ENCODE measurements at regions not wholly inside any gene's neighbourhood (a gene's known extent, or its start where the extent isn't known, plus 50 kb on each side); places are given as distances from the start of the nearest gene placed in this dataset.

DNA sequence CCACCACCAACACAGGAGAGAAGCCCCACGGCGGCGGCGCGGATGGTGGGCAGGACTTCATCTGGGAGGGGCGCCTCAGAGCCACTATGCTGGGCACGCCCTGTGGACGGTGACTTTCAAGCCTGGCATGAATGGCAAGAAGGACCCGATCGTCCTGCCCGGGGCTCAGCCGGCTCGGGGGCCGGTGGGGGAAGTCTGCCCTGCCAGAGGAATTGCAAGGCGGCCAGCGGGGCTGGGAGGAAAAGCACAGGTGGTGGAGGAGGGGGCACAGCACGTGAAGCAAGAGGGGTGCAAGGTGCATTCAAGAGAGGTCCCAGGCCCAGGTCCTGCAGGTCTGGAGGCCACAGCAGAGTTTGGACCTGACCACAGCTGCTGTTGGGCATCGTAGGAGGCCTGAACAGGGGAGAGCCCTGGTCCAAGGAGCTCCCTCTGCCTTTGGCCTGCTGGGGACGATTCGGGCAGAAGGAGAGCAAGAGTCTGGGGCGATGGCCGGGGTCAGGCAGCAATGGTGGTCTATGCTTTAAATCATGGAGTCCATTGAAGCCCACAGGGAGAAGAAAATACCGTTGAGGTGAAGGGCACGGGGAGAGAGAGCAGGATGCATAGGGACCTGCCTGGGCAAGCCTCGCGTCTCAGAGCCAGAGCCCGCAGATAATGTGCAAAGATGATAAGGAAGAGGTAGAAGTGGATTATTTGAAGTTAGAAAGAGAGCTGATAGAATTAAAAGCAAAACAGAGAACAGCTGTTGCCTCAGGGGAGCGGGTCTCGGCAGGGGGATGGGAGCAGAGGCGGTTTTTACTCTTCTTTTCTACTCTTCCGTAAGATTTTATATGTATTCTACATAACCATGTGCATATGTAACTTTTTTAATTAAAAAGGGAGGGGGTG, 82.6 kb upstream of the SHISAL1 start:
- TF ChIP-seq, protein P1, sequence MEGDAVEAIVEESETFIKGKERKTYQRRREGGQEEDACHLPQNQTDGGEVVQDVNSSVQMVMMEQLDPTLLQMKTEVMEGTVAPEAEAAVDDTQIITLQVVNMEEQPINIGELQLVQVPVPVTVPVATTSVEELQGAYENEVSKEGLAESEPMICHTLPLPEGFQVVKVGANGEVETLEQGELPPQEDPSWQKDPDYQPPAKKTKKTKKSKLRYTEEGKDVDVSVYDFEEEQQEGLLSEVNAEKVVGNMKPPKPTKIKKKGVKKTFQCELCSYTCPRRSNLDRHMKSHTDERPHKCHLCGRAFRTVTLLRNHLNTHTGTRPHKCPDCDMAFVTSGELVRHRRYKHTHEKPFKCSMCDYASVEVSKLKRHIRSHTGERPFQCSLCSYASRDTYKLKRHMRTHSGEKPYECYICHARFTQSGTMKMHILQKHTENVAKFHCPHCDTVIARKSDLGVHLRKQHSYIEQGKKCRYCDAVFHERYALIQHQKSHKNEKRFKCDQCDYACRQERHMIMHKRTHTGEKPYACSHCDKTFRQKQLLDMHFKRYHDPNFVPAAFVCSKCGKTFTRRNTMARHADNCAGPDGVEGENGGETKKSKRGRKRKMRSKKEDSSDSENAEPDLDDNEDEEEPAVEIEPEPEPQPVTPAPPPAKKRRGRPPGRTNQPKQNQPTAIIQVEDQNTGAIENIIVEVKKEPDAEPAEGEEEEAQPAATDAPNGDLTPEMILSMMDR (IDR thresholded peaks at IDR 0.05; ENCODE audit: low read depth, low read length): no peak
- H3K4me3 ChIP-seq (ENCODE audit: low read depth, low read length): no peak overlapping the region

DNA sequence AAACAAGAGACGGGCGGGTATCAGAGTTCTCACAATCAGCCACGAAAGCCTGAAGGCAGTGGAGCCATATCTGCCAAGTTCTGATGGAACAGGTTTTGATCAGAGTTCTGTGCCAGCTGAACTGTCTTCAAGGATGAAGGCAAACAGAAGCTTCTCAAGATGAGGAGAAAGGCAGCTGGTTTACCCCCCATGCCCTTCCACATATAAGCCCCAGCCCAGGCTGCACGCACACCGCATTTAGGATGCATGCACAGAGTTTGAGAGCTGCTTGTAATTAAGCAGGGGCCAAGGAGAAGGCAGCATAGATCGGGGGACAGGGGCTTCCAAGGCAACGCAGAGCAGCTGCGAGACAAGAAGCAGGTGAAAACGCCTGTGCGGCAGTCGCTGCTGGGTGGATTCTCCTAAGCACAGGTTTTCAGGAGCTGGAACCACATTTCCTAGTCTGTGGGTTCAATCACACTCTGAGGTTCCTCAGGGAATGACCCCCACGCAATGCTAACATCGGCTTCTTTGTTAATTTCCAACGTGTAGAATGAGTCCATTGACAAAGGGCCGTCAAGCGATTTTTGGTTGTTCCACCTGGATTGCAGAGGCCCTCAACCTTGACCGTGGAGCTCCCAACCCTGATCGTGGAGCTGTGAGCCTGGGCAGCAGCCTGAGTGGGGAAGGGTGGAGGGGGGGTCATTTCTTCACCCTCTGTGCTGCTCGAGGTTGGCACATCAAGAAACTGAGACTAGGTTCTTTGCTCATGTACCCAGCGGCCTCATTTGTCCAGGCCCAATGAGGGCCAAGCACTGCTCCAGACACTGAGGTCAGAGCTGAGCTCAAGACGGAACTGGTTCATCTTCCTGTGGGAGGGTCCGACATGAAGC, 81.7 kb upstream of the SHISAL1 start:
- TF ChIP-seq, protein P1 (IDR thresholded peaks at IDR 0.05; ENCODE audit: low read depth, low read length): no peak

DNA sequence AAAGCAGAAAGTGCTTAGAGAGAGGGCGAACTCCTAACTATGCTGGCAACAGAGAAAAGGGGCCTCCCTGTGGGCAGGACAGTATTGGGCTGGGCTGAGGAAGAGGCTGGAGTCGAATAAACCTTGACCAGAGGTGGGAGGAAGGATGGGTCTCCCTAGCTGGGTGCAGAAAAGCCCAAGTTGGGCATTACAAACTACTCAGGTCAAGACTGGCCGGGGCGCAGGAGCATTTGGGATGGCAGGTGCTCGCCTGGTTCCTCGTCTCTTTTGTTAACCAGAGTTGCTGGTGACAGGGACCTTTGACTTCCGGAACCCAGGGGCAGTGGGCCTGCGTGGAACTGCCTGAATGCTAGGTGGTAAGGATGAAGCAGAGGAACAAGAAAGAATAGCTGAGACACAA, 80.3 kb upstream of the SHISAL1 start:
- H3K4me3 ChIP-seq (ENCODE audit: low read depth, low read length): no peak overlapping the region
- TF ChIP-seq, protein P1 (IDR thresholded peaks at IDR 0.05; ENCODE audit: low read depth, low read length): no peak

More for the DNA sequence above, 81.7 kb upstream of the SHISAL1 start:
- no peak overlapping the region for H3K4me3 ChIP-seq (ENCODE audit: low read depth, low read length)

DNA sequence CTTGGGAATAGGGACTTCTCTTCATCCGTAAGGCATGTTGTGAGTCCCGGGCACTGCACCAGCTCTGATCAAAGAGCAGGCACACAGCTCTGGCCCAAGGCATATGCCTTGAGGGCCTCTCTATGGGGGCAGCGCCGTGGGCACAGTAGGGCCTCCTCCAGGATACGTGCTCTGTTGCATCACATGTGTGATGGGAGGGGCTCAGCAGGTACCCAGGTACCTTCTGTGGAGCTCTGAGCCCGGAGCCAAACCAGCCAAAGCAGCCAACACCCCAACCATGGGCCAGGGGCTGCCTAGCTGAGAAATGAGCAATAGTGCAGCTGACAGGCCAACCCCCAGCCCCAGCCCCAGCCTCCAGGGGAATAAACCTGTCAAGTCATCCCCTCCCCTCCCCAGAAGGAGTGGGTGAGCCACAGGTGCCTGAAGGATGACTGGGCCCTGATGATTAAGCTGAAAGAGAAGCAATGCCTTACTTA, 79.7 kb upstream of the SHISAL1 start:
- TF ChIP-seq, protein P1 (IDR thresholded peaks at IDR 0.05; ENCODE audit: low read depth, low read length): no peak
- H3K4me3 ChIP-seq (ENCODE audit: low read depth, low read length): no peak overlapping the region

DNA sequence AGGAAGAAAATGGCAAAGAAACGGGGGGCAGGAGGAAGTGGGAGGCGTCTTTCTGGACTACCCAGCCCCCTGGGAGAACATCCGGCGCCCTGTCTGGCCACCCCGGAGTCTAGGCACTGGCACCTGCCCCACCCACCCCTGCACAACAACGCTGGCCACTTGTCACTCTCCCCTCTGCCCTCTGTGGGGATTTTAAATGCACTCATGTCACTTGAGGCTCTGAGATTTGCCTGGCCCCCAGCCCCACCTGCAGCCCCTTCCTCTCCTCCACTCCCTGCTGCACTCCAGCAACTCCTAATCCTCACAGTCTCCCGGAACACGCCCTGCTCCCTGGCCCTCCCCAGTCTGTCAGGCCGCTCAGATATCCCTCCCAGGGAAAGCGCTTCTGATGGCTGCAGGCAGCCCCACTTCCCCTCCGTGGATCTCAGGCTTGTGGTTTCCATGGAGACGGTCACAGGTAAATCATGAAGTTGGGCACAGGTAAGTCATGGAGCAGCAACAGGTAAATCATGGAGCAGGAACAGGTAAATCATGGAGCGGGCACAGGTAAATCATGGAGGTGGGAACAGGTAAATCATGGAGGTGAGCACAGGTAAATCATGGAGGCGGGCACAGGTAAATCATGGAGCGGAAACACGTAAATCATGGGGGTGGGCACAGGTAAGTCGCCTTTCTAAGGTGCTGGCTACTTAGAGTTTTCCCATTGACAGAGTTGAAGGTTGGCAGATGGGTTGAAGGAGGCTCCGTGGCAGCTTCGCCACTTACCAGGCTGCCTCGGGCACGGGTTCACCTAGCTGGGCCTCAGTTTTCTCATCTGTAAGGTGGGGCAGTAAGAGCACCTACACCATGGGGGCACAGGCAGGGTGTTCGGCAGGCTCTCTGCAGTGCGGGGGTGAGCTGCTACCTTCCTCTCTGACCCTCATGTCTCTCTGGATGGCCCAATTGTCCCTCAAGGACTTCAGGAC, 79.0 kb upstream of the SHISAL1 start:
- no peak overlapping the region for H3K4me3 ChIP-seq (ENCODE audit: low read depth, low read length)
- TF ChIP-seq, protein P1 (IDR thresholded peaks at IDR 0.05; ENCODE audit: low read depth, low read length): no peak

DNA sequence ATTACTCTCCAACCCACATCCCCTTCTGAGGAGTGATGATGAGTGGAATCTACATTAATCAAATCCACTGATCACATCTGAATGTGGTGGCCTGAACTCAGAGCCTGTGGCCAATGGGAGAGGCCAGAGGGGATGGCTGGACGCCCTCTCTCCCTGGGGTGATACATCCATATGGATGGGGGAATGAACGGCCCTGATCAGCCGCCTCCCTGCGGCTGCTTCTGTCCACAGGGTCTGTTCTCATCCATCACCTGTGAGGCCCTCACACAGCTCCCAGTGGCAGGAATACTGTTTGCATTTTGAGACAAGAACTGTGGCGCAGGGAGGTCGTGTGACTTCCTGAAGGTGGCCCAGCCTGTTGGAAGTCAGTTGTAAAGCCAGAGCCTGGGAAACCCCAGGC, 78.3 kb upstream of the SHISAL1 start:
- TF ChIP-seq, protein P1 (IDR thresholded peaks at IDR 0.05; ENCODE audit: low read depth, low read length): no peak
- no peak overlapping the region for H3K4me3 ChIP-seq (ENCODE audit: low read depth, low read length)
